ENCODE measurements at regions not wholly inside any gene's neighbourhood (a gene's known extent, or its start where the extent isn't known, plus 50 kb on each side); places are given as distances from the start of the nearest gene placed in this dataset.
A peak's percentile ranks its signal among the peaks of the same experiment; 100 is the strongest.

DNA sequence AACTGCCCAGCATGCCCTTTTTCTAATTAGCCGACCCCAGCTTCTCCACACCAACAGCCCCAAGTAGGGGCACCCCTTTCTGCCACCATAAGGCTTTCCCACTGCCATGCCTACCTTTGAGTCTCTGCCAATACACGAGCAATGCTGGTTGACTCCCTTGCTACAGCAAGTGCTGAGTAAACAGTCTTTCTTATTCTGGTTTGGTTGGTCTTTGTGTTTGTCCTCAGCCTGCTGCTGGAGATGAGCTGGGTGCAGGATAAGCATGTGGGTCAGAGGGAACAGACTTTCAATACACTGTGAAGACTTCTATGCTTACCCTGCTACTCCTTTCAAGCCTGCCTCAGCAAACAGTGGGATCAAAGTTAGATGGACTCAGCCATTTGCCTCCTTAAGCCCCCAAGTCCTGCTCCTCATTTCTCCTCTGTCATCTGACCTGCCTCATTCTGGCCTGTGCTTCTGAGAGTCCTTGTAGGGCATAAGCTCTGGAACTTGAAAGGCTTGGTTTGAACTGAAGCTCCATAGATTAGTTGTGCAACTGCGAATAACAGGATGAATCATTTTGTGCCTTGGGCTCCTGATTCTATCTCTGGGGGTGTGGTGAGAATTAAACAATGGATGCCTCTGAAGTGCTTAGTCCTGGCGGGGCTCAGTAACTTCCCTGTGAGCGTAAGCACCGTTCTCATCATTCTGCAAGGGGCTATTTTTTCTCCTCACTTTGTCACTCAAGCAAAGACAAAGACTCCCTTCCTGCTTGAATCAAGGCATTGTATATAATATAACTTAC is 533.8 kb upstream of the DPP6 start:
- Histone ChIP-seq H3K27ac (ENCODE audit: low read depth, low read length) (no peak overlapping the region), H3K4me1 (ENCODE audit: insufficient read depth, low read length) (peaks cover 27% of the 10 kb centered on the region), H3K9me3 (ENCODE audit: low read length) (no peaks in the 10 kb centered on the region), H3K27me3 (ENCODE audit: control insufficient read depth in 1 of 2, insufficient read depth in 2 of 2, low read length in 2 of 2) (no peaks in the 10 kb centered on the region), H3K4me3 (ENCODE audit: low read depth in 1 of 2, low read length in 2 of 2) (no peak overlapping the region), H3K36me3 (ENCODE audit: insufficient read depth, low read length) (no peaks in the 10 kb centered on the region), H3K9ac (ENCODE audit: low read length) (no peak overlapping the region)

DNA sequence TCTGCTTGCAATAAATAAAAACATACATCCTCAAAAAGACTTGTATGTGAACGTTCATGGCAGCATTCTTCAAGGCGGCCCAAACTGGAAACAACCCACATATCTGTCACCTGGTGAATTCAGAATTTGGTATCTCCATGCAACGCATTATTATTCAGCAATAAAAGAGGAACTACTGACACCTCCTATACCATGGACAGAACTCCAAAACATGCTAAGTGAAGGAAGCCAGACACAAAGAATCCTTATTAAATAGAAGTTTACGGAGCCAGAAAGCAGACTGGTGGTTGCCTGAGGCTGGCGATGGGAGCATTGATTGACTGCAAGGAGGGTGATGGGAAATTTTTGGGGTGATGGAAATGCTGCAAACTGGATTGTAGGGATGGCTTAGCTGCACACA is 530.8 kb upstream of the DPP6 start:
- Histone ChIP-seq H3K9ac (ENCODE audit: low read length) (no peak overlapping the region), H3K27me3 (ENCODE audit: control insufficient read depth in 1 of 2, insufficient read depth in 2 of 2, low read length in 2 of 2) (no peaks in the 10 kb centered on the region), H3K36me3 (ENCODE audit: insufficient read depth, low read length) (no peaks in the 10 kb centered on the region), H3K4me3 (ENCODE audit: low read depth in 1 of 2, low read length in 2 of 2) (no peak overlapping the region), H3K9me3 (ENCODE audit: low read length) (no peaks in the 10 kb centered on the region), H3K4me1 (ENCODE audit: insufficient read depth, low read length) (peaks cover 39% of the 10 kb centered on the region), H3K27ac (ENCODE audit: low read depth, low read length) (peak overlapping the region; percentile 84)

DNA sequence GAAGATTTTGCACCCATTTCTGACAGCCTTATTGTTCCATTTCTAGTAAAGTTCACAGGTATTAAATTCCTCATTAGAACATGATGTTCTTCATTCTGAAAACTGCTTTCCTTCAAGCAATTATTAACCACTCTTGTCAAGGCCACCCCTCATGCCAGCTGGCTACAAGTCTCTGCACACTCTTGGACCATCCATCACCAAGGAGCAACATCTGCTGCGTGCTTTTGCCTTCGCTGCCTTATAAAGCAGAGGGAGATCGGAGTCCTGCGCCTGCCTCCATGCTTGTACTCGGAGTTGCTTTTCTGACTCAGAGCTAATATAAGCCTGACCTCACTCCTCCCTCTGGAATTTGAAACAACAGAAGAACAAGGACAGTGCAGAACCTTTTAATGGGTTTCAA is 529.9 kb upstream of the DPP6 start:
- H3K27ac ChIP-seq (ENCODE audit: low read depth, low read length): peak overlapping the region; percentile 84
- no peaks in the 10 kb centered on the region for H3K27me3 ChIP-seq (ENCODE audit: control insufficient read depth in 1 of 2, insufficient read depth in 2 of 2, low read length in 2 of 2)
- peaks cover 39% of the 10 kb centered on the region for H3K4me1 ChIP-seq (ENCODE audit: insufficient read depth, low read length)
- H3K4me3 ChIP-seq (ENCODE audit: low read depth in 1 of 2, low read length in 2 of 2): no peak overlapping the region
- H3K9me3 ChIP-seq (ENCODE audit: low read length): no peaks in the 10 kb centered on the region
- no peaks in the 10 kb centered on the region for H3K36me3 ChIP-seq (ENCODE audit: insufficient read depth, low read length)
- no peak overlapping the region for H3K9ac ChIP-seq (ENCODE audit: low read length)

DNA sequence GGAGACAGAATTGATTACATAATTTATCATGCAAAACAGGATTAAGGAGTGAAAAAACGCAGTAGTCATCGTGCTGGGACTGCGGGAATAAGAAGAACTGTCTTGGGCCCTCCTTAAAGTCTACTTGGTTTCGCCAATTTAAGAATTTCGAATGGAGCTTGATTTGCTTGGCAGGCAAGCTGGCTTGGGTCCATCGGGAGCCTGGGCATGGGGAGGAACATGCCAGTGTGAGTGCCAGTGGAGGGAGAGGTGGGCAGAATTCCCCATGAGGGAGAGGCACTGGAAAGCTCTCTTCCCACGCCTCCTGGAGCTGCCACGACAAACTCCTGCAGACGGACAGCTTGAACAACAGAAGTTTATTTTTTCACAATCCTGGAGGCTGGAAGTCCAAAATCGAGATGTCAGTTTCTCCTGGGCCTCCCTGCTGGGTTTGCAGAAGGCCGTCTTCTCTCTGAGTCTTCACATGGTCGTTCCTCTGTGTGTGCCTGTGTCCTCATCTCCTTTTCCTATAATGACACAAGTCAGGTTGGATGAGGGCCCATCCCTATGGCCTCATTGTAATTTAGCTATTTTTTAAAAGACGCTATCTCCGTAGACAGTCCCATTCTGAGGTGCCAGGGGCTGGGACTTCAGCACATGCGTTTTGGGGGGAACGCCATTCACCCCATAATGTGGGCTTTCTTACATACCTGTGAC is 528.7 kb upstream of the DPP6 start:
- H3K4me1 ChIP-seq (ENCODE audit: insufficient read depth, low read length): peaks cover 45% of the 10 kb centered on the region
- H3K36me3 ChIP-seq (ENCODE audit: insufficient read depth, low read length): no peaks in the 10 kb centered on the region
- no peaks in the 10 kb centered on the region for H3K27me3 ChIP-seq (ENCODE audit: control insufficient read depth in 1 of 2, insufficient read depth in 2 of 2, low read length in 2 of 2)
- peak overlapping the region in 1 of 2 donors; percentile 21 for H3K4me3 ChIP-seq (ENCODE audit: low read depth in 1 of 2, low read length in 2 of 2)
- H3K9ac ChIP-seq (ENCODE audit: low read length): no peak overlapping the region
- peak overlapping the region; percentile 84 for H3K27ac ChIP-seq (ENCODE audit: low read depth, low read length)
- no peaks in the 10 kb centered on the region for H3K9me3 ChIP-seq (ENCODE audit: low read length)

DNA sequence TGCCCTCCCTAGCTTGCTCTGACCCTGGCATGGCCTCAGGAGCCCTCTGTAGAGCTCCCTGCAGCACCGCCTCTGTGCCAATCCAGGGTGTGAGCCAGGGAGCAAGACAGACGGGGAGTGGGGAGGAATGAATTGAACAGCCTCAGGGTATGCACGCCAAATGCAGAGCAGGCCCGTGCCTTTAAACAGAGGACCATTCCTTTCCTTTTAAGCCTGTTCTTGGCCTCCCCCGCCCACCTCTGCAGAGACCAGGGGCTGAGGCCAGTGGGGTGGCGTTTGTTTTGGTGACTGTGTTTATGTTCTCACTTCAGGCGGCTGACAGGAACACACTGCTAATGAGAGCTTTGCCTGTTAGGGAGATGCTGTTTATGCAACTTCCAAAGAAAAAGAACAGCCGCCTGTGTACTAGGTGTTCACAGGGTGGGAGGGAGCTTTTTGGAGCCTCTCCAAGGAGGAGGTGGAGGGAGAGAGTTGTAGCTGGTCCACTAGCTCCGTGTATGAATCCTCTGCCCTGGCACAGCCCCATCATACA is 528.1 kb upstream of the DPP6 start:
- Histone ChIP-seq H3K9me3 (ENCODE audit: low read length) (no peaks in the 10 kb centered on the region), H3K4me1 (ENCODE audit: insufficient read depth, low read length) (peaks cover 45% of the 10 kb centered on the region), H3K27ac (ENCODE audit: low read depth, low read length) (peak overlapping the region; percentile 84), H3K9ac (ENCODE audit: low read length) (no peak overlapping the region), H3K36me3 (ENCODE audit: insufficient read depth, low read length) (no peaks in the 10 kb centered on the region), H3K27me3 (ENCODE audit: control insufficient read depth in 1 of 2, insufficient read depth in 2 of 2, low read length in 2 of 2) (no peaks in the 10 kb centered on the region), H3K4me3 (ENCODE audit: low read depth in 1 of 2, low read length in 2 of 2) (peak overlapping the region in 1 of 2 donors; percentile 21)

DNA sequence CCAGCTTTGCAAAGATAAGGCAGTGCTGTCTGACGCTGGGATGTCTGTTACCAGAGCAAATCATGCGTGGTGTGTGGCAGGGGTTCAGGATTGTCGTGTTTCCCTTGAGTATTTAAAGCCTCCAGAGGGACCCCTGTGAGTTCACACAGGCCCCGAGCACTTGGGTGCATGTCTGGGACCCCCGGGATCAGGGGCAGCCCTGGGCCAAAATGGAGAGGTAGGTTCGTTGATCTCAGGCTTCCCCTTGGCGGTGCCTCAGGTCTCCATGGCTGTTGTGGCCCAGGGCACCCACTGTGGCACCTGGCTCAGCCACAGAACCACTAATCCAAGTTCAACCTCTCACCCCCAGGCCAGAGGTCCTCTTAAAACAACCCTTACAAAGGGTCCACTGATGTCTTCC is 523.1 kb upstream of the DPP6 start:
- no peak overlapping the region for H3K27ac ChIP-seq (ENCODE audit: low read depth, low read length)
- peaks cover 19% of the 10 kb centered on the region for H3K4me1 ChIP-seq (ENCODE audit: insufficient read depth, low read length)
- no peaks in the 10 kb centered on the region for H3K36me3 ChIP-seq (ENCODE audit: insufficient read depth, low read length)
- H3K4me3 ChIP-seq (ENCODE audit: low read depth in 1 of 2, low read length in 2 of 2): no peak overlapping the region
- H3K9me3 ChIP-seq (ENCODE audit: low read length): no peaks in the 10 kb centered on the region
- H3K9ac ChIP-seq (ENCODE audit: low read length): no peak overlapping the region
- no peaks in the 10 kb centered on the region for H3K27me3 ChIP-seq (ENCODE audit: control insufficient read depth in 1 of 2, insufficient read depth in 2 of 2, low read length in 2 of 2)

DNA sequence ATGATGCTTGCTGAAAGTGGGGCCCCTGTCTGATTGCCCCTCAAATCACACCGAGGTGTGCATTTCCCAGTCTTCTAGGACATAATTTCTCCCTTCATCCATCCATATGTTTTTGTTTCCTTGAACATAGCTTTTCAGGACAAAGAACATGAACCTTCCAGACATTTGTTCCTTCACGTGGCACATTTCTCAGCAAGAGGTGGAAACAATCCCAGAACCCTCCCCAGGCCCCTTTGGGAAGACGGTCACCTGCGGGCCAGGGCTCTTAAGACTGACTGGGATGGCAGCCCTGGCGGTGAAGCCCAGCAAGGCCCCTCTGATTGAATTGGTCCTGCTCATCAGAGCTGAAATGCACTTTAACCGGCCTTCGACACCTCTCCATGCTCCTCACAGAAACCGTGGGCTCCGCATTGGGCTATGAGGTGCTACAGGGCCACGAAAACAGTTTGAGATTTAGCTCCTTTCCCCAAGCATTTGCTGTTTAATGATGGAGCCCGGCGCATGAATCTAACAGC is 522.5 kb upstream of the DPP6 start:
- peaks cover 14% of the 10 kb centered on the region for H3K4me1 ChIP-seq (ENCODE audit: insufficient read depth, low read length)
- no peaks in the 10 kb centered on the region for H3K36me3 ChIP-seq (ENCODE audit: insufficient read depth, low read length)
- no peak overlapping the region for H3K27ac ChIP-seq (ENCODE audit: low read depth, low read length)
- no peaks in the 10 kb centered on the region for H3K27me3 ChIP-seq (ENCODE audit: control insufficient read depth in 1 of 2, insufficient read depth in 2 of 2, low read length in 2 of 2)
- no peak overlapping the region for H3K9ac ChIP-seq (ENCODE audit: low read length)
- H3K9me3 ChIP-seq (ENCODE audit: low read length): no peaks in the 10 kb centered on the region
- H3K4me3 ChIP-seq (ENCODE audit: low read depth in 1 of 2, low read length in 2 of 2): no peak overlapping the region

DNA sequence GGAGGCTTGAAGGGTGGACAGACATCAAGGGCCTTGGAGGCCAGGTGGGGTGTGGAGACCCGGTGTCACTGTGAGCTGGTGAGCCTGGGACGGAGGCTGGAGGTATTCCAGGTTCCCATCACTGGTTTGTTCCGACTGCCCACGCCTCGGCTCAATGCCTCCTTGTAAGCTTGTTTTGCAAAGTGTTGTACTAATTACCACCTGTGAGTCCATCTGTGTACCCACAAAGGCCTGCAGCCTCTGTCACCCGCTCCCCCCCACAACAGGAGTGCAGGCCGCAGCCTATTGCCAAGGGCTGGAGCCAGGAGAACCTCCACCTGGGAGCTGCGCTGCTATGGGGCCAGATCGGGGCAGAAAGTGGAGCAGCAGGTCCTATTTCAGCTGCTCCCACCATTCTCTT is 521.8 kb upstream of the DPP6 start:
- H3K36me3 ChIP-seq (ENCODE audit: insufficient read depth, low read length): no peaks in the 10 kb centered on the region
- no peak overlapping the region for H3K4me3 ChIP-seq (ENCODE audit: low read depth in 1 of 2, low read length in 2 of 2)
- H3K9me3 ChIP-seq (ENCODE audit: low read length): no peaks in the 10 kb centered on the region
- H3K27ac ChIP-seq (ENCODE audit: low read depth, low read length): no peak overlapping the region
- peaks cover 7% of the 10 kb centered on the region for H3K4me1 ChIP-seq (ENCODE audit: insufficient read depth, low read length)
- no peak overlapping the region for H3K9ac ChIP-seq (ENCODE audit: low read length)
- no peaks in the 10 kb centered on the region for H3K27me3 ChIP-seq (ENCODE audit: control insufficient read depth in 1 of 2, insufficient read depth in 2 of 2, low read length in 2 of 2)

DNA sequence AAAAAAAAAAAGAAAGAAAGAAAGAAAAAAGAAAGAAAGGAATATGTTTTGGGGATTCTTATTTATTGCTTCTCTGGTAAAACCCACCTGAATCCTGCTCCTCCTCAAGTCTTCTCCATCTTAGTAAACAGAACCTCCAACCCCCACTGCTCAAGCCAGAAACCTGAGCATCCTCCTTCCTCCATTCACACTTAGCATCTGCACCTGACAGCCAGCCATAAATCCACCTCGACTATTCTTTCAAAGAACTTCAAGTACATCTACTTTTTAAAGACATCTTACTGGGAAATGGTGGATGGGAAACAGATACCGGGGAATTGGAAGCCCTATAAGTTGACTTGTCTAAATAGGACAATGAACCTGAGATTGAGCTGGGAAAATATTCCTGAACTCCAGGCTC is 519.9 kb upstream of the DPP6 start:
- Histone ChIP-seq H3K4me1 (ENCODE audit: insufficient read depth, low read length) (peaks cover 6% of the 10 kb centered on the region), H3K9me3 (ENCODE audit: low read length) (no peaks in the 10 kb centered on the region), H3K36me3 (ENCODE audit: insufficient read depth, low read length) (no peaks in the 10 kb centered on the region), H3K4me3 (ENCODE audit: low read depth in 1 of 2, low read length in 2 of 2) (no peak overlapping the region), H3K27me3 (ENCODE audit: control insufficient read depth in 1 of 2, insufficient read depth in 2 of 2, low read length in 2 of 2) (no peaks in the 10 kb centered on the region), H3K9ac (ENCODE audit: low read length) (no peak overlapping the region), H3K27ac (ENCODE audit: low read depth, low read length) (no peak overlapping the region)

DNA sequence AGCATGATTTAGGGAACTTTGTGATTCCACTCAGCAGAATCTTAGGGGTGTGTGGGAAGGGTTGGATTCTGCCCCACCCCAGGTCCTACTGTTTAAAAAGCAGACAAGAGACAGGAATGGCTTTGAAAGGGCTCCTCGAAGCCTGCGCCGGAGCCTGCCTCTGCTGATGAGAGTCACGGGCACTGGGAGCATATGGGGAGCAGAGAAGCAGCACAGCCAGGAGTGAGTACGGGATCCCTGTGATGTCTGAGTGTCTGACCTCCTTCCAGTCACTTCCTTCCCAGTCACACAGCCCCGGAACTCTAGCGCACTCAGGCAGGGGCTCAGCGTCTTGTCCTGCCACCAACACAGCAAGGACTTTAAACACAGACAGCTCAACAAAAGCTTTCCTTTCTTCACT is 514.9 kb upstream of the DPP6 start:
- Histone ChIP-seq H3K4me3 (ENCODE audit: low read depth in 1 of 2, low read length in 2 of 2) (no peak overlapping the region), H3K4me1 (ENCODE audit: insufficient read depth, low read length) (no peaks in the 10 kb centered on the region), H3K36me3 (ENCODE audit: insufficient read depth, low read length) (no peaks in the 10 kb centered on the region), H3K27me3 (ENCODE audit: control insufficient read depth in 1 of 2, insufficient read depth in 2 of 2, low read length in 2 of 2) (no peaks in the 10 kb centered on the region), H3K9ac (ENCODE audit: low read length) (no peak overlapping the region), H3K27ac (ENCODE audit: low read depth, low read length) (no peak overlapping the region), H3K9me3 (ENCODE audit: low read length) (no peaks in the 10 kb centered on the region)

DNA sequence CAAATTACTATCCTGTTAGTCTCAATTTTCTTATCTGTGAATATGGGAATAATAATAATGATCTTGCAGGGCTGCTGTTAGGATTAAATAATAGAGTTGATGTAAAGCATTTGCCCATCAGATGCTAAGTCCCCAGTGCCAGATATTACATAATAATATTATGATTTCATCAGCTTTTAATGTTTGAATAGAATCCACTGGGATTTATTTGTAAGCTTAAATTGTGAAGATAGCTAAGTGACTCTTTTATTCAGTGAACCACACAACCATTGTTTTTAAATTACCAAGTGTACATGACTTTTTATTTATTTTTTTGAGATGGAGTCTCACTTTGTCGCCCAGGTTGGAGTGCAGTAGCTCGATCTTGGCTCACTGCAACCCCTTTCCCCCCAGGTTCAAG is 510.3 kb upstream of the DPP6 start:
- Histone ChIP-seq H3K27ac (ENCODE audit: low read depth, low read length) (no peak overlapping the region), H3K4me1 (ENCODE audit: insufficient read depth, low read length) (no peaks in the 10 kb centered on the region), H3K9me3 (ENCODE audit: low read length) (no peaks in the 10 kb centered on the region), H3K36me3 (ENCODE audit: insufficient read depth, low read length) (no peaks in the 10 kb centered on the region), H3K4me3 (ENCODE audit: low read depth in 1 of 2, low read length in 2 of 2) (no peak overlapping the region), H3K27me3 (ENCODE audit: control insufficient read depth in 1 of 2, insufficient read depth in 2 of 2, low read length in 2 of 2) (no peaks in the 10 kb centered on the region), H3K9ac (ENCODE audit: low read length) (no peak overlapping the region)
